Activated naive CD4-positive, alpha-beta T cell treated with anti-CD3 and anti-CD28 coated beads for 36 hours (primary cell): ENCODE measurements at regions not wholly inside any gene's neighbourhood (a gene's known extent, or its start where the extent isn't known, plus 50 kb on each side); places are given as distances from the start of the nearest gene placed in this dataset.

ENCODE experiments used
- CTCF ChIA-PET: fragments of 350-600 bp; sonication (Branson Sonifier 250); formaldehyde crosslinking; loops from one replicate; lab custom pipeline; 2021; ENCODE audit warnings: antibody characterized with exemption; lab: Charles Lee
- DNase-seq: peaks from one replicate; pipeline ENCODE4 v3.0.0-alpha.2; 2020
- H3K27ac Mint-ChIP-seq: one replicate; pipeline ENCODE4 v1.8.0; 2021; ENCODE audit warnings: mild to moderate bottlenecking, mixed read lengths
- H3K27me3 Mint-ChIP-seq: one replicate; pipeline ENCODE4 v1.8.0; 2021; ENCODE audit warnings: low read depth, mixed read lengths
- H3K36me3 Mint-ChIP-seq: one replicate; pipeline ENCODE4 v1.8.0; 2021; ENCODE audit warnings: low read depth, mixed read lengths
- H3K4me1 Mint-ChIP-seq: one replicate; pipeline ENCODE4 v1.8.0; 2021; ENCODE audit warnings: low read depth, mixed read lengths
- H3K4me3 Mint-ChIP-seq: one replicate; pipeline ENCODE4 v1.8.0; 2021; ENCODE audit warnings: mild to moderate bottlenecking, moderate library complexity, mixed read lengths
- H3K9me3 Mint-ChIP-seq: one replicate; pipeline ENCODE4 v1.8.0; 2021; ENCODE audit warnings: mixed read lengths
- intact Hi-C: fragments of 100-400 bp; cut with micrococcal nuclease; formaldehyde crosslinking; loops from one replicate; pipeline ENCODE4 v1.15.1; 2023

DNA sequence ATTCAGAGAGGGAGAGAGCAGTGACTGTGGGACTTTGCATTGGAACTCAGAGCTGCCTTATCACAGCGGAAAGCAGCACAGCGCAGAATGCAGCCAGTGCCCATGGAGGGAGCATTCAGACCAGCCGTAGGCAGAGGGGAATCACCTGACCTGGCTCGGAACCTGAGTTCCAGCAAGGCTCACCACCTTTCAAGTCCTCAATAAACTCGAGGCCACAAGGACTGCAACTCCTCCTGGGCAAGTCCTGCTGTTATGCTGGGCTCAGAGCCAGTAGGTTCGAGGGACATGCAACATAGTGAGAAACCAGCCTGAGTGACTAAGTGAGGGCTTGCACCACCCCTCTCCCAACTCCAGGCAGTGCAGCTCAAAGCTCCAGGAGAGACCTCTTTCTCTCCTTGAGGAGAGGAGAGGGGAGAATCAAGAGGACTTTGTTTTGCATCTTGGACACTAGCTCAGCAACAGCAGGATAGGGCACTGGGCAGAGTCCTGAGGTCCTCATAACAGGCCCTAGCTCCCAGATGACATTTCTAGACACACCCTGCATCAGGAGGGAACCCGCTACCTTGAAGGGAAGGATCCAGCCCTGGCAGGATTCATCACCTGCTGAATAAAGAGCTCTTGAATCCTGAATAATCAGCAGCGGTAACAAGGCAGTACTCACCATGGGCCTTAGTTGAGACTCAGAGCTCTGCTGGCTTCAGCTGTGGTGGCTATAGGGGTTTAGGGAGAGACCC, 136.8 kb upstream of the OTOS start:
- no peak for DNase-seq
- Mint-ChIP-seq H3K27ac (no peak overlapping the region), H3K27me3 (peaks cover 55% of the 10 kb centered on the region), H3K4me3 (no peak overlapping the region), H3K4me1 (no peaks in the 10 kb centered on the region), H3K36me3 (no peaks in the 10 kb centered on the region), H3K9me3 (peaks cover 4% of the 10 kb centered on the region)
- intact Hi-C loops, result no loop called here
- CTCF ChIA-PET, result no interaction called here

DNA sequence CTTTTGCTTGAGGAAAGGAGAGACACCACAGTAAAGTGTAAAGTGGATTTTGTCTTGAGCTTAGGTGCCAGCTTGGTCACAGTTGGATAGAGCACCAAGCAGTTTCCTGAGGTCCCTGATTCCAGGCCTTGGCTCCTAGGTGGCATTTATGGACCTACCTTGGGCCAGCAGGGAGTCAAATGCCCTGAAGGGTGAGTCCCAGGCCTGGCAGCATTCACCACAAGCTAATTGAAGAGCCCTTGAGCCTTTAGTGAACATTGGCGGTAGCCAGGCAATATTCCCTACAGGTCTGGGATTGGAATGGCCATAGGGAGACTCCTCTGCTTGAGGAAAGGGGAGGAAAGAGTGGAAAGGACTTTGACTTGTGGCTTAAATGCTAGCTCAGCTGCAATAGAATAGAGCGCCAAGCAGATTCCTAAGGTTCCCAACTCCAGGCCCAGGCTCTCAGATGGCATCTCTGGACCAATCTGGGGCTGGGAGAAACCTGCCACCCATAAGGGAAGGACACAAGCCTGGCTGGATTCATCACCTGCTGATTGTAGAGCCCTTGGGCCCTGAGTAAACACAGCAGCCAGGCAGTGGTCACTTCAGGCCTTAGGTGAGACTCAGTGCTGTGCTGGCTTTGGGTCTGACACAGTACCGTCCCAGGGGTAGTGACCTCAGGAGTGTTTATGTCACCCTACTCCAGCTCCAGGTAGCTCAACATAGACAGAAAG, 137.5 kb upstream of the OTOS start:
- Mint-ChIP-seq H3K27ac (no peak overlapping the region), H3K36me3 (no peaks in the 10 kb centered on the region), H3K4me3 (no peak overlapping the region), H3K27me3 (peaks cover 54% of the 10 kb centered on the region), H3K4me1 (no peaks in the 10 kb centered on the region), H3K9me3 (peaks cover under 1% of the 10 kb centered on the region)
- no peak for DNase-seq
- intact Hi-C loops, result no loop called here
- CTCF ChIA-PET, result no interaction called here

DNA sequence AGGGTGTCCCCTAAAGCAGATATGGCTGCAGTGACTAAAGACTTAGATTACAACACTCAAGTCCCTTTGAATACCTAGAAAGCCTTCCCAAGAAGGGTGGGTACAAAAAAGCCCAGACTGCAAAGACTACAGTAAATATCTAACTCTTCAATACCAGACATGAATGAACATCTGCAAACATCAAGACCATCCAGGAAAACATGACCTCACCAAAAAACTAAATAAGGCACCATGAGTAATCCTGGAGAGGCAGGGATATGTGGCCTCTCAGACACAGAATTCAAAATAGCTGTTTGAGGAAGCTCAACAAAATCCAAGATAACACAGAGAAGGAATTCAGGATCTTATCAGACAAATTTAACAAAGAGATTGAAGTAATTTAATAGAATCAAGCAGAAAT, 138.2 kb upstream of the OTOS start:
- CTCF ChIA-PET, result interaction anchor here (0.8 kb wide), 1 partner anchor 160 kb away, joined by 3 read pairs; no protein-coding TSS in a partner anchor
- no peaks in the 10 kb centered on the region for H3K9me3 Mint-ChIP-seq
- no peak overlapping the region for H3K27ac Mint-ChIP-seq
- peaks cover 51% of the 10 kb centered on the region for H3K27me3 Mint-ChIP-seq
- DNase-seq, result no peak
- H3K36me3 Mint-ChIP-seq, result no peaks in the 10 kb centered on the region
- H3K4me3 Mint-ChIP-seq, result no peak overlapping the region
- H3K4me1 Mint-ChIP-seq, result no peaks in the 10 kb centered on the region
- intact Hi-C loops, result no loop called here

- Mint-ChIP-seq H3K27me3 (peaks cover 38% of the 10 kb centered on the region), H3K36me3 (no peaks in the 10 kb centered on the region), H3K4me1 (no peaks in the 10 kb centered on the region), H3K4me3 (no peak overlapping the region), H3K9me3 (no peaks in the 10 kb centered on the region), H3K27ac (no peak overlapping the region)
- intact Hi-C loops, result no loop called here
- CTCF ChIA-PET, result no interaction called here
- no peak for DNase-seq
These were observed 140.2 kb upstream of the OTOS start for GRCh38 chr2:240280621-240281020.

DNA sequence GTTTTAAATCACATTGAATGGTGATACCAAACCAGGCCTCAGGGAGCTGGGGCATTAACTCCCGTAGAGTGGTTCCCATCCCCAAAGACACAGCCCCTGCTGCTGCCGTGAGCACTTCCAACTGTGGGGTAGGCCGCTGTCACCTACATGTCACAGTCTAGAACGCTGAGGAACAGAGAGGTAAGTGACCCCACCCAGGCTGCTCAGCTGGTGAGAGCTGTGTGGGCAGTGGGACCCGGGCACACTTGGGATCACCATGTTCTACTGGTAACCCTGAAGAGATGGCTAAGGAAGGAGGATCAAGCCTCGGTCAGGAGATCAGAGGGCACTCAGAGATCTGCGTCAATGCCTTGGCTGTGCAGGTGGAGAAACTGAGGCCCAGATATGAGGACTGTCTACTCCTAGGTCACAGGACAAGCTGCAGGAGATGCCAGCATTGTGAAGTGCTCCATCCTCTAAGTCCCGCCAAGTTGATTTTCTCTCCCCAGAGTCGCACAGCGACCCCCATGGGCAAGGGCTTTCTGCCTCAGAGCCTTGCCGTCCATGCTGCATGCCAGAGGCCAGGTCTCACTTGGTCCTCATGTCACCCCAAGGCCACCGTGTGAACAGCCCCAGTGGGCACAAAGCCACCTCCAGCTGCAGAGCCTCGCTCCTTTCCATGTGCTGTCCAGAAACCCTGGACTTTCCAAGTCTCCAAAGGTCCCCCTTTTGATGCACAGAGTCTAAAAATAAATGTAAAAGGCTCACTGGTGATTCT, 144.2 kb upstream of the OTOS start:
- DNase-seq, result no peak
- Mint-ChIP-seq H3K27me3 (peaks cover 14% of the 10 kb centered on the region), H3K4me1 (no peaks in the 10 kb centered on the region), H3K27ac (no peak overlapping the region), H3K4me3 (no peak overlapping the region), H3K36me3 (no peaks in the 10 kb centered on the region), H3K9me3 (no peaks in the 10 kb centered on the region)
- CTCF ChIA-PET, result no interaction called here
- intact Hi-C loops, result no loop called here

DNA sequence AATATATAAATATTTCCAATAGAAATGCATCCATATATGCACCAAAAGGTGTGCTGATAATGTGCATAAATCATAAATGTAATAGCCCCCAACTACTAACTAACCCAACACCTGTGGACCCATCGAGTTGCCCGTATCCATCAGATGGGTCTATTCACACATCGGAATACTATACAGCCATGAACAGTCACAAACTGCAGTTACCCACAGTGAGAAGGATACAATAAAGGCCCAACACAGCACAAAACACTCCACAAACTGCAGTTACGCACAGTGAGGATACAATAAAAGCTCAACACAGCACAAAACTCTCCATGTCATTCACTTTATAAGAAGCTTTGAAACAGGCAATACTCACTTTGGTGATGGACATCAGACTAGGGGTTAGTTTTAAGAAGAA, 145.3 kb upstream of the OTOS start:
- Mint-ChIP-seq H3K27ac (no peak overlapping the region), H3K27me3 (peaks cover 8% of the 10 kb centered on the region), H3K4me1 (no peaks in the 10 kb centered on the region), H3K4me3 (no peak overlapping the region), H3K36me3 (no peaks in the 10 kb centered on the region), H3K9me3 (no peaks in the 10 kb centered on the region)
- no peak for DNase-seq
- intact Hi-C loops, result no loop called here
- CTCF ChIA-PET, result no interaction called here

- Mint-ChIP-seq H3K27ac (no peak overlapping the region), H3K4me1 (no peaks in the 10 kb centered on the region), H3K9me3 (no peaks in the 10 kb centered on the region), H3K36me3 (no peaks in the 10 kb centered on the region), H3K27me3 (peaks cover 3% of the 10 kb centered on the region), H3K4me3 (no peak overlapping the region)
- CTCF ChIA-PET, result no interaction called here
- DNase-seq, result no peak
- intact Hi-C loops, result no loop called here
These were observed 146.1 kb upstream of the OTOS start for GRCh38 chr2:240286596-240286995.

- Mint-ChIP-seq H3K9me3 (no peaks in the 10 kb centered on the region), H3K27me3 (no peaks in the 10 kb centered on the region), H3K36me3 (no peaks in the 10 kb centered on the region), H3K4me1 (no peaks in the 10 kb centered on the region), H3K27ac (no peak overlapping the region), H3K4me3 (no peak overlapping the region)
- DNase-seq, result no peak
- CTCF ChIA-PET, result no interaction called here
- intact Hi-C loops, result no loop called here
These were observed 146.6 kb upstream of the OTOS start for GRCh38 chr2:240287011-240287410.

GRCh38 chr2:240287496-240288086, 147.1 kb upstream of the OTOS start:
- CTCF ChIA-PET, result no interaction called here
- Mint-ChIP-seq H3K27me3 (no peaks in the 10 kb centered on the region), H3K9me3 (no peaks in the 10 kb centered on the region), H3K27ac (no peak overlapping the region), H3K36me3 (no peaks in the 10 kb centered on the region), H3K4me1 (no peaks in the 10 kb centered on the region), H3K4me3 (no peak overlapping the region)
- intact Hi-C loops, result no loop called here
- DNase-seq, result no peak

DNA sequence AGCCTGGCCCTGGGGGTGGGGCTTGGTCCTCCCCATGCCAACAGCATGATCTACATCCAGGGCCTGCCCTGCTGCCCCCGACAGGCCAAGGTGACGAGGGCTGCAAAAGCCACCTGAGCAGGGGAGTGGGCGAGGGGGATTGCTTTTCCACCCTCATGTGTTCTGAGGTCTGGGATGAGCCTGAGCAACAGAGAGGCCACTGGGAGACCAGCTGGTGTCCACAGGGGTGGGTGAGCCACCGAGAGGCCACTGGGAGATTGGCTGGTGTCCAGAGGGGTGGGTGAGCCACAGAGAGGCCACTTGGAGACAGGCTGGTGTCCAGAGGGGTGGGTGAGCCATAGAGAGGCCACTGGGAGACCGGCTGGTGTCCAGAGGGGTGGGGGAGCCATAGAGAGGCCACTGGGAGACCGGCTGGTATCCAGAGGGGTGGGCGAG, 147.4 kb upstream of the GPC1 start:
- Mint-ChIP-seq H3K27ac (no peak overlapping the region), H3K4me1 (no peaks in the 10 kb centered on the region), H3K4me3 (no peak overlapping the region), H3K36me3 (no peaks in the 10 kb centered on the region), H3K27me3 (no peaks in the 10 kb centered on the region), H3K9me3 (no peaks in the 10 kb centered on the region)
- DNase-seq, result no peak
- intact Hi-C loops, result no loop called here
- CTCF ChIA-PET, result no interaction called here

- no peak overlapping the region for H3K4me3 Mint-ChIP-seq
- CTCF ChIA-PET, result no interaction called here
- no peaks in the 10 kb centered on the region for H3K9me3 Mint-ChIP-seq
- no peaks in the 10 kb centered on the region for H3K4me1 Mint-ChIP-seq
- DNase-seq, result no peak
- H3K36me3 Mint-ChIP-seq, result no peaks in the 10 kb centered on the region
- intact Hi-C loops, result no loop called here
- H3K27ac Mint-ChIP-seq, result no peak overlapping the region
- H3K27me3 Mint-ChIP-seq, result no peaks in the 10 kb centered on the region
These were observed 145.6 kb upstream of the GPC1 start for GRCh38 chr2:240289701-240290431.
